ENCODE measurements at regions not wholly inside any gene's neighbourhood (a gene's known extent, or its start where the extent isn't known, plus 50 kb on each side); places are given as distances from the start of the nearest gene placed in this dataset.
"Not testable (repeated sequence)": the region's sequence is repeated elsewhere in the genome, so short reads cannot be mapped to it uniquely, and the experiment has no call there.

GRCh38 chr17:21756856-21757619 lies 64.7 kb downstream of the KCNJ18 start:
- POLR2A ChIA-PET (ENCODE audit: low non-redundant PET), result no interaction called here

DNA sequence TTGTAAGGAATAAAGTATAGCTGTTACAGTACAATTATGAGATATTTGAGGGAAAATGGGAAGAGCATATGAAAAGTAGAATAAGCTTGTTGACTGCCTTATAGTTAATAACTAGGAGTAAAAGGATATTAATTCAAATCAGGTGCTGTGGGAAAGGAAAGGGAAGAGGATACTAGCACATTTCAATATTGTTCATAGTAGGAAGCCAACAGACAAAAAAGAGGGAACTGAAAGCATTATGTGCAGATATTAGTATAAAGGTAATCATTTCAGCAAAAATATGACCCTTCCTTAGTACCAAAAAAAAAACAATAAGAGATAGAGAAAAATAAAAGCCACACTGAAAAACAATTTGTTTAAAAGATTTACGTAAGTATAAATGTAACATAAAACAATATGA lies 67.3 kb downstream of the KCNJ18 start:
- H3K27ac ChIP-seq; DNase-seq (ENCODE audit: low spot score); POLR2A ChIA-PET (ENCODE audit: low non-redundant PET); CTCF ChIA-PET: not testable (repeated sequence)

More at GRCh38 chr17:21756856-21757619, 64.7 kb downstream of the KCNJ18 start:
- CTCF ChIA-PET, result no interaction called here
- TF ChIP-seq CTCF (conservative IDR thresholded peaks at IDR 0.05; ENCODE audit: low read depth), result no peak
- H3K27ac ChIP-seq, result no peak overlapping the region
- no peak for DNase-seq (ENCODE audit: low spot score)

DNA sequence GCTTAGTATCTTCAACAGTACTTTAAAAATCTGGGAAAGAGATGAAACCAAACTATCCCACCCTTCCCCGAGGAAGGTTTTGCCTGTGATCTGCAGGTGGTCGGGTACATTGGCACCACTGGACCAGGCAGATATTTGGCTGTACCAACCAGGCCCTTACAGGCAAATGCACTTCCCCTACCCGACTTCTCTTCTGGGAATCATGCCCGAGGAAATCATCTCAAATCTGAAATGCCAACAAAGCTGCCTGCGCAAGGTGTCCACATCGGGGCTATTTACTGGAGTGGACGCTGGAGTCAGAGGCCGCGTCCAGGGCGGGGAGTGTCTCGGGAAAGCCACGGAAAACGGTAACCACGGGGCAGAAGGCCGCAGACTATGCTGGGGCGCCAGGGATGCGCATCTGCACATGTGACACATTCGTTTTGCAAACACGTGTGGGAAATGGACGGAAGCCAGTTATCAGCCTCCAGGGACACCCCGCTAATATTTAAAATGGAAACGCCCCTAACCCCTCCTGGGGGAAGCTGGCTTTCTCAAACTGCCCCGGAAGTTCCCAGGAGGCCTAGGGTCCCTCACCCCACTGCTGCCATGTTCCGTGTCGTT lies 71.5 kb downstream of the KCNJ18 start:
- H3K27ac ChIP-seq; DNase-seq (ENCODE audit: low spot score); CTCF ChIA-PET; POLR2A ChIA-PET (ENCODE audit: low non-redundant PET): not testable (repeated sequence)

GRCh38 chr17:21765651-21766290 lies 73.4 kb downstream of the KCNJ18 start:
- CTCF ChIA-PET; POLR2A ChIA-PET (ENCODE audit: low non-redundant PET); DNase-seq (ENCODE audit: low spot score): not testable (repeated sequence)

DNA sequence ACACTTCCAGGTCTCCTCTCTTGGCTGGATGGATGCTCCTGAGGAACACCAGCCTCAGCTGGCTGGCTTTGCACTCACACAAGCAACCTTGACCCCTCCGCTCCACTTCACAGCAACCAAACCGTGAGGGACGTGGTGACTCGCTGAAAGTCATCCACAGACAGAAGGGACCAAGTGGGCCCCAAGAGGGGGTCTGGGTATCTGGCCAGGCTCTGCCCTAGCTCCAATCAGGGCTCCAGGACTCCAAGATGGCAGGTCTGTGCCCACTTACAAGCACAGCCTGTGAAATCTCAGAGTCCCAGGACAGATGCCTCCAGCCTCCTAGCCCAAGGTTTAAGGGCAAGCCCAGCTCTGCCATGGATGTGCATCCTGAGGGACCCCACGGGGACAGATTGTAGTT lies 74.2 kb downstream of the KCNJ18 start:
- POLR2A ChIA-PET (ENCODE audit: low non-redundant PET); H3K27ac ChIP-seq; DNase-seq (ENCODE audit: low spot score); CTCF ChIA-PET: not testable (repeated sequence)

More at GRCh38 chr17:21765651-21766290, 73.4 kb downstream of the KCNJ18 start:
- H3K27ac ChIP-seq, result not testable (repeated sequence)

DNA sequence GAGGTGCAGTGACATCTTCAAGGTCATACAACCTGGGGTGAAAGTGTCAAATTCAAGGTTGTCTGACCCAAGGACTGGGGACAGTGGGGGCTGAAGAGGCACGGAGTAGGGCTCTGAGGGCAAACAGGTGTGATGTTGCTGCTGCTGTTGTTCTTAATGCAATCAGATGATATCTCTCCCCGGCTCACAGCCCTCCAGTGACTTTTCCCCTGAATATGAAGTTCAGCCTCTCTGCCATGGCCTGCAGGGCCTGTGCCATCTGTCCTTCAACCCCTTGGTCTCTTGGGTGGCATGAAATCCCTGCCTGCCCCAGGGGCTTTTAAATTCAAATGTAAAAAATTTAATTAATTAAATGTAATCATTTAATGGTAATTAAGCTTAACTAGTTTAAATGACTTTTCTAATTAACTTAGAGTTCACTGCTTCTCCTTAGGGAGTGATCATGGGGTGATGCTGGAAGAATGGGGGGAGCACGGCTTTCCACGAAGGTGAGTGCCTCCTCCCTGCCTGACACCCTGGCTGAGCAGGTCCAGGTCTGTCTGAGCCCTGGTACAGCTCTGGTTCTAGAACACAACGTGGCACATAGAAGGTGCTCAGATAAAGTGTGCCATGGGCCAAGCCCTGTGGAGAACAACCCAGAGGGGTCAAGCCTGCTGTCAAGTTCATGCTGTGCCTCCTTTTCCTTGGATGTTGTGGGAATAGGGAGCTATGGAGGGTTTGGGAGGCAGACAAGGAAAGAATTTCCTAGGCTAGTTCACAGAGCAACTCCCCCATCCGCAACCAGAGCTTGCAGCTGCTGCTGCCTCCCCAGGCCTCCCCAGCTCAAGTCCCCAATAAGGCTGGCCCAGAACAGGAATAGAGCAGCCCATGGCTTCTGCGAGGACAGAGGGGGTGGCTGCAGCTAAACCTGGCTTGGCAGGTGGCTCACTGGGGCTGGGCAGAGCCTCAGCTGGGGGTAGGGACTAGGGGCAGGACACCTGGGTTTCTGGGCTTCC lies 75.1 kb downstream of the KCNJ18 start:
- H3K27ac ChIP-seq; POLR2A ChIA-PET (ENCODE audit: low non-redundant PET); DNase-seq (ENCODE audit: low spot score): not testable (repeated sequence)
- CTCF ChIA-PET, result interaction anchor here (0.9 kb wide), 1 partner anchor 50 kb away, joined by 4 read pairs; no protein-coding TSS in a partner anchor

- POLR2A ChIA-PET (ENCODE audit: low non-redundant PET); DNase-seq (ENCODE audit: low spot score); CTCF ChIA-PET; H3K27ac ChIP-seq: not testable (repeated sequence)
Observed at GRCh38 chr17:21768244-21768643, 75.9 kb downstream of the KCNJ18 start.

GRCh38 chr17:21768729-21769462 lies 76.6 kb downstream of the KCNJ18 start:
- H3K27ac ChIP-seq; DNase-seq (ENCODE audit: low spot score); POLR2A ChIA-PET (ENCODE audit: low non-redundant PET); CTCF ChIA-PET: not testable (repeated sequence)

DNA sequence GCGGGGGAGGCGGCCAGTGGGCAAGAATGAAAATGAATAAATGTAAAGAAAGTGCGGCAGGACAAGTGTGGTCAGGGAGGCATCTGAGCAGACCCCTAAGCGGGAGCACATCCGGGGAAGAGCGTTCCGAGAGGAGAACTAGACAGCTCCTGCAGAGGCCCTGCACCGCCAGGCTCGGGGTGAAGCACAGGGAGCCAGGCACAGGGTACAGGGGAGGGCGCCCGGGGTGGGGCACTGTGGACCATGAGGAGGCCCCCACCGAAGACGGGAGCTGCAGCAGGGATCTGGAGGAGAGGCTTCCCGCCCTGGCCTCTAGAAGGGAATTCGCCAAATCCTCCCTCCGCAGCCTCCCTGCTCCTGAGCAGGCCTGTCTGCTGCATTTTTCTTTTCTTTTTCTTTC lies 77.5 kb downstream of the KCNJ18 start:
- DNase-seq (ENCODE audit: low spot score); CTCF ChIA-PET; H3K27ac ChIP-seq; POLR2A ChIA-PET (ENCODE audit: low non-redundant PET): not testable (repeated sequence)

- DNase-seq (ENCODE audit: low spot score); CTCF ChIA-PET; H3K27ac ChIP-seq; POLR2A ChIA-PET (ENCODE audit: low non-redundant PET): not testable (repeated sequence)
Observed at GRCh38 chr17:21770466-21771446, 78.4 kb downstream of the KCNJ18 start.
